G401 (cell line): ENCODE measurements at regions not wholly inside any gene's neighbourhood (a gene's known extent, or its start where the extent isn't known, plus 50 kb on each side); places are given as distances from the start of the nearest gene placed in this dataset.
"Not testable (repeated sequence)": the region's sequence is repeated elsewhere in the genome, so short reads cannot be mapped to it uniquely, and the experiment has no call there.

ENCODE experiments used
- DNase-seq: peaks from one replicate; pipeline ENCODE4 v3.0.0-alpha.2; 2015; ENCODE audit warnings: low spot score
- in situ Hi-C: cut with HindIII; loops from 2 replicates; pipeline ENCODE4 v1.10.0; 2016; ENCODE audit warnings: low sequenced_read_pairs, mixed read lengths

DNA sequence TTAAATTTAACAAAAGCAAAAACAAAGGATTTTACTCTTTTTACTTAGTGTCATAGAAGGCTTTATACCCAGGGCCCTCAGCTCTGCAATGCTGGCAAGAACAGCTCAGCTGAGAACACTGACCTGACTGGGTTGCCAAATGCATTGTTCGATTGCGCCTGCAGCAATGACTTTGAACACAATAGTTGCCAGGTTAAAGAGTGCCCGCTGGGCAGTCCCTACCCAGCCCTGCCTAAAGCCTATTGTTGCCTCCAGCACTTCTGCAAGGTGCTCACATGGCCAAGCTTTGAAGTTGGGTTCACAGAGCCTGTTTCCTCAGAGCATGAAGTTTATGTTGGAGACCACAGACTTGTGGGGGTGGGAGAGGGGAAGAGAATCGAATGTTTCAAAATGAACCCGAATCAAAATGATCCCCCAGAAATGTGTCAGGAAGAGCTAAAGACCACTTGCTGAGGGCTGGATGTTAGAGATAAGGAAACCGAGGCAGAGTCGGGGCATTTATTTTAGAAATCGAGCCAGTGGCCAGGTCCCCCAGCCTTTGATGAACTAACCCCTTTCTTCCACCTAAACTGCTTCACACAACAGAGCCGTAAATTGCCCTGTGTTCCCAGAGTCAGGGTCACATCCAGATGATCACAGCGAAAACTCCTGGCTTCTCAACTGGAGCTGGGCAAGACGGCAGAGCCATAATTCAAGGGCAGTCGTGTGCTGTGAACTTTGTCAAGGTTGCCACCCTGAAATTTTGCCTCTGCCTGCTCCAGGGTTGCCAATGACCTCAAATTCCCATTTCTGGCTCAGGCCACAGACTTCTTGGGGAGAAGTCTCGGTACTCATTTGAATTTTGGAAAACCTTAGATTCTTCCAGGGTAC is 55.0 kb downstream of the FOXA2 start:
- DNase-seq = no peak
- in situ Hi-C loops = no loop called here

DNA sequence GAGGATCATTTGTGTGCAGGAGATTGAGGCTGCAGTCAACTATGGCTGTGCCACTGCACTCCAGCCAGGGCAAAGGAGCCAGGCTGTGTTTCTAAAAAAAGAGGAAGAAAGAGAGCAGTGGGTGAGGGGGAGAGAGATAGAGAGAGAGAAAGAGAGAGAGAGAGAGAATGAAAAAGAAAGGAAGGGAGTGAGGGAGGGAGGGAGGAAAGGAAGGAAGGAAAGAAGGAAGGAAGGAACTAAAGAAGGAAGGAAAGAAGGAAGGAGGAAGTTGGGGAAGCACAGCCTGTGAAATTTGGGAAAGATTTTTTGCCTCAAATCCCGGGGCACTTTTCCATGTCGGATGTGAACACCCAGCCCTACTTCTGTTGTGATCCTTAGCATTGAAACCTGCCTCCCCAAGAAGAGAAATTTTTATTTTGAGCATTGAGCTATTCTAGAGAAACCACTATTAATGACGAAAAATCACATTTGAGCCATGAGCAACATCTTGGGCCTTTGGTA is 57.8 kb downstream of the FOXA2 start:
- in situ Hi-C loops = no loop called here

DNA sequence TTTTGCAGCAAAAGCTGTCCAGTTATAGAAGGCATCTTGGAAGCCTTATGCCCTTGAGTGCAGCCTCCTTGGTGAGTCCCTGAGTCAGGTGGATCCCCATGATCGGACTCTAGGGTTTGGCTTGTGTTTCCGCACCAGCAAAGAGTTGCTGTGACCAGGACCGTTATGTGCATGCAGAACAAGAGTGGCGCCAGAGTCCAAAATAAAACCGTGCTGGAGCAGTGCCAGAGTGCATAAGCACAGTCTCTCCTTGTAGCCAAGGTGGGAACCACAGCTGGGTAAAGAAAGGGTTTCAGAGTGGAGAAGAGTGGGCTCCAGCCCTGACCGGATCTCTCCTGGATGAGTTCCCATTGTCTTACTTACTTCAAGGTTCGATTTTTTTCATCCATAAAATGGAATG is 58.6 kb downstream of the FOXA2 start:
- no peak for DNase-seq
- in situ Hi-C loops = no loop called here

More for the DNA sequence above, 57.8 kb downstream of the FOXA2 start:
- no peak for DNase-seq

GRCh38 chr20:22525069-22525820 is 59.1 kb downstream of the FOXA2 start:
- no peak for DNase-seq
- in situ Hi-C loops = no loop called here

DNA sequence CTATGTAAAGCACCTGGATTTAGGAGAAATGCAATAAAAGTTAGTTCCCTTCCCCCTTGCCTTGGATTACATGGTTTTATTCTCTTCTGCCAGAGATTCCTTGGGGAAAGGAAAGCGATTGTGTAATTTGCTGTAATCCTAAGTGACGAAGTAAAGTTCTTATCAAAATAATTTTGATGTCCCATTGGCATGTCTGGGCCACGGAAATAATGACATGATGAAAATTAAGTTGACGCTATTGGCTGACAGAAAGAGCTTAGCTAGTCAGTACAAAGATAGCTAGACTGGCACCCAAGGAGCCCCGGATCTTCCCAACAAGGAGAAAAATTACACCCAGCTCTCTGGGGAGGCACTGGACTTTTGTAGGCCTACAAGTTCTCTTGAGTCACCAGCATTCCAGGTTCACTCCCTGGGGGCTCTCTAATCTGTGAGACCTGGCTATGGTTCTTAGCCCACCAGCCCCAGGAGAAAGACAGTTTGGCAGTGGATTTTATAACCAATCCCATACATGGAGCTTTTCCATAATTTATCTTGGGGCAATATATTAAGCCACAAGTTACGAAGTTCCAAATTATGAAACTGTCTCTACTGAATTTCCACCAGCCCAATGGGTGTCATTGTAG is 59.9 kb downstream of the FOXA2 start:
- in situ Hi-C loops = no loop called here
- DNase-seq = no peak

GRCh38 chr20:22523499-22524392 is 60.6 kb downstream of the FOXA2 start:
- in situ Hi-C loops = no loop called here
- DNase-seq = no peak

DNA sequence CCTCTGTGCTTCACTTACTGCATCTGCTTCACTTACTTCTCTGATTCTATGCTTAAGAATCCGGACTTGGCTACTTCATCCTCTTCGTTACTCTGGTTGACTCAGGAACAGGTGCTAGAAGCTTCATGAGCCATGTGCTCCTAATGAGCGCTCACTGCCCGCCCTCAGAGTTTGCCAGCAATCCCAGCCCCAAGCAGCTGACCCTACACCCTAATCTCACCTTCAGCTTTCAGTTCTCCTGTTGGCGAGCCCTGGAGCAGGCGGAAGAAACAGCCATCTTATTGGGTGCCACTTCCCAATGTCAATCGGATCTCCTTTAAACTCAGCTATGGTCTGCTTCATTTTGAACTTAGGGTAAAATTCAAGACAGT is 61.3 kb downstream of the FOXA2 start:
- no peak for DNase-seq
- in situ Hi-C loops = no loop called here

GRCh38 chr20:22522701-22523100 is 61.7 kb downstream of the FOXA2 start:
- in situ Hi-C loops = no loop called here
- no peak for DNase-seq

GRCh38 chr20:22521940-22522339 is 62.4 kb downstream of the FOXA2 start:
- DNase-seq, in situ Hi-C loops: not testable (repeated sequence)

DNA sequence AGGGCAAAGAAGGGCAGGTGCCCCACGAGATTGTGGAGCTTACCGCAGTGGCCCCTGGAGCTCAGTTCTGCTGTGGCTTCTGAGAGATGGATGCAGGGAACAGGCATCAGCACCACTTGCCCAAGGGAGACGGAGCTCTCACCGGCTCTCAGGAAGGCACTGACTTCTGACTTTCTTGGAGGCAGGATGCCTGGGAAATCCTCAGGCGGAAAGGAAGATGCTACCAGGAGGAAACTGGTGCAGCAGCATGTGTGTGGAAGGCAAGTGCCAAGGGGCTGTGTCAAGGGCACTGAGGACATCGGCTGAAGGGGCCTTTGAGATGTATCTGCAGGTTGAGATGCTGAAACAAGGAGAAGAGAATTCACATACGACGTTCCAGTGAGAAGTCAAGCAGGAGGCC is 64.0 kb downstream of the FOXA2 start:
- in situ Hi-C loops = no loop called here
- no peak for DNase-seq

GRCh38 chr20:22515264-22515663 is 69.1 kb downstream of the FOXA2 start:
- in situ Hi-C loops = no loop called here
- DNase-seq = no peak

DNA sequence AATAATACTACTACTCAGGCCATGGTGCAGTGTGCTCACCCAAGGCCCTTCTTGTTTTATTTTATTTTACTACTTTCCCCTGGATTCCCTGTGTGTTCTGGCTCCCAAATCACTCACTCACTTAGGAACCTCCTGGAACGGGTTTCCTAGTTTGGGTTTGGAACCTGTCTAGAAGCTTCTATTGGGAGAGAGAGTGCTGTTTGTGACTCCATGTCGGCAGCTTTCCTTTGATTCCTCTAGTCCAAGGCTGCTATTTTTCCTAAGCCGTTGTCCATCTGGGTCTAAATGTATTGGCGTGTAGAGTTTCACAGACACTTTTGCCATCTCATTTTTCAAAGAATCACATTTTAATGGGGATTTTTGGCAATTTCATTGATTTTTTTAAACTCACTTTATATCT is 70.8 kb downstream of the FOXA2 start:
- in situ Hi-C loops = no loop called here
- DNase-seq = no peak

DNA sequence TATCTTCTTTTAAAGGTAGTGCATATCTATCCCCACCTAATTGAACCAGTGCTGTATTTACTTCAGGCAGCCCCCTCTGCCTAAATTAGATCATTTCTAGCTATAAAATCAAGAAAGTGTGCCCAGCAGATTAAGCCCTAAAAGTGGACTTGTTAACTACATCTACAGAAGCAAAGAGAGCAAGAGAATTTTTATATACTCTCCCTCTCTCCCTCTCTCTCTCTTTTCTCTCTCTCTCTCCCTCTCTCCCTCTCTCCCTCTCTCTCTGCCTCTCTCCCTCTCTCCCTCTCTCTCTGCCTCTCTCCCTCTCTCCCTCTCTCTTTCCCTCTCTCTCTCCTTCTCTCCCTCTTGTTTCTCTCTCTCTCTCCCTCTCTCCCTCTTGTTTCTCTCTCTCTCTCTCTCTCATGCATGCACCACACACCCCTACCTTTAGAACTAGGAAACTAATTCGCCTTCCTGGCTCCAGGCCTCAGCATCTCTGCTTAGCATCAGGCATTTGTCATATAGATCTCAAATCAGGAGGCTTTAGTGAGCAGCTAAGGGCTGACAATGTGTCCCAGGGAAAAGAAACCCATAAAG is 71.4 kb downstream of the FOXA2 start:
- no peak for DNase-seq
- in situ Hi-C loops = no loop called here

GRCh38 chr20:22511943-22512910 is 72.1 kb downstream of the FOXA2 start:
- no peak for DNase-seq
- in situ Hi-C loops = no loop called here

- DNase-seq = no peak
- in situ Hi-C loops = no loop called here
Observed at GRCh38 chr20:22509843-22510147, 74.6 kb downstream of the FOXA2 start.

DNA sequence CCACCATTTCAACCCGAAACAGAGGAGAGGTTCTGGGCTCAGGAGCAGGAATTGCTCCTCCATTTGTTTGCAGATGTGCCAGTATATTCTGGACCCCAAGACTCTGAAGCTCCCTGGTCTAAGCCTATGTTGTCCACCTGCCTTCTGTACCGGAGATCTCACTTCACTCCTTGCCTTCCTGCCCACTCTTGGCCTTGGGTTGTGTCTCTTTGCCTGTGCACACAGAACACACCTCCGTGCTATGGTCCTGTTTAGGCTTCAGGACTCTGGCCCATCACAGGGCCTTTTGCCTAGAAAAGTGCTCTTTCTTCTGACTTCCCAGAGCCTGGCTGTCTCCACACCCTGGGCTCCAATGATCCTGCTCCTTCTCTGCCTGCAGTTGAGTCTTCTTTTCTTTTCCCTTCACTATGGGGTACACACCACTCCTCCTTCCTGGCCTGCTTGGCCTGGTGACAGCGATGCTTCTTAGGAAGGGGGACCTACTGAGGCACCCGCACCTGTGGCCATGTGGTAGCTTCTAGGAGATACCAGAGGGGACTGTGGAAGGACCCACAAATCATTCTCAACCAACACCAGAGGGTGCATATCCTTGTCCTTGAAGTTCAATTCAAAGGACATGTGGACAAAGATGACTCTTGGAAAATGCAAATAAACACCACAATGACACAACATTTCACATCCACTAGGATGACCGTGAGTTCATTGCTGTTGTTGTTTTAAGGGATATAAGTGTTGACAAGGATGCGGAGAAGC is 75.1 kb downstream of the FOXA2 start:
- in situ Hi-C loops = no loop called here
- DNase-seq = no peak

GRCh38 chr20:22508426-22508825 is 75.9 kb downstream of the FOXA2 start:
- DNase-seq = no peak
- in situ Hi-C loops = no loop called here
